HUDEP-2 (cell line): ENCODE measurements at regions not wholly inside any gene's neighbourhood (a gene's known extent, or its start where the extent isn't known, plus 50 kb on each side); places are given as distances from the start of the nearest gene placed in this dataset.

Experiments used
- DNase-seq, 76 experiments: peaks; one replicate each; lab custom pipeline; 2025; ENCODE audit not compliant: unreplicated experiment in 76 of 76; lab: John Stamatoyannopoulos, UW

GRCh38 chr13:53782488-53782961 lies 753.9 kb downstream of the OLFM4 start:
- peak in 36 of 76 experiments; percentile 1 to 74 (median 39) for DNase-seq

GRCh38 chr13:53783471-53783870 lies 754.9 kb downstream of the OLFM4 start:
- DNase-seq = no peak

- no peak for DNase-seq
These were observed 759.7 kb downstream of the OLFM4 start for GRCh38 chr13:53788286-53788685.

GRCh38 chr13:53800011-53800410 lies 771.4 kb downstream of the OLFM4 start:
- no peak for DNase-seq

GRCh38 chr13:53807251-53807834 lies 778.7 kb downstream of the OLFM4 start:
- DNase-seq = peak in 3 of 76 experiments; percentile 1 to 14 (median 6)

GRCh38 chr13:53821632-53822031 lies 793.0 kb downstream of the OLFM4 start:
- DNase-seq = no peak

GRCh38 chr13:53822136-53822535 lies 793.5 kb downstream of the OLFM4 start:
- DNase-seq = no peak

GRCh38 chr13:53839461-53839860 lies 810.8 kb downstream of the OLFM4 start:
- DNase-seq = no peak

- no peak for DNase-seq
These were observed 816.0 kb downstream of the OLFM4 start for GRCh38 chr13:53844473-53845146.

- DNase-seq = no peak
These were observed 818.9 kb downstream of the OLFM4 start for GRCh38 chr13:53847502-53847901.

GRCh38 chr13:53848366-53848961 lies 819.9 kb downstream of the OLFM4 start:
- no peak for DNase-seq

GRCh38 chr13:53854321-53854720 lies 825.7 kb downstream of the OLFM4 start:
- no peak for DNase-seq

- DNase-seq = no peak
These were observed 828.1 kb downstream of the OLFM4 start for GRCh38 chr13:53856573-53857195.

- DNase-seq = no peak
These were observed 834.9 kb downstream of the OLFM4 start for GRCh38 chr13:53863520-53863919.

GRCh38 chr13:53873558-53873957 lies 844.9 kb downstream of the OLFM4 start:
- DNase-seq = no peak

- no peak for DNase-seq
These were observed 850.2 kb downstream of the OLFM4 start for GRCh38 chr13:53878861-53879260.

GRCh38 chr13:53885997-53886396 lies 857.4 kb downstream of the OLFM4 start:
- DNase-seq = no peak

GRCh38 chr13:53890696-53891095 lies 862.1 kb downstream of the OLFM4 start:
- DNase-seq = no peak

- no peak for DNase-seq
These were observed 873.0 kb downstream of the OLFM4 start for GRCh38 chr13:53901593-53901992.

GRCh38 chr13:53907891-53908290 lies 879.3 kb downstream of the OLFM4 start:
- DNase-seq = peak in 3 of 76 experiments; percentile 1 to 16 (median 7)

GRCh38 chr13:53920916-53921315 lies 892.3 kb downstream of the OLFM4 start:
- DNase-seq = no peak

GRCh38 chr13:53921473-53921872 lies 892.9 kb downstream of the OLFM4 start:
- no peak for DNase-seq
